ENCODE measurements at regions not wholly inside any gene's neighbourhood (a gene's known extent, or its start where the extent isn't known, plus 50 kb on each side); places are given as distances from the start of the nearest gene placed in this dataset.

DNA sequence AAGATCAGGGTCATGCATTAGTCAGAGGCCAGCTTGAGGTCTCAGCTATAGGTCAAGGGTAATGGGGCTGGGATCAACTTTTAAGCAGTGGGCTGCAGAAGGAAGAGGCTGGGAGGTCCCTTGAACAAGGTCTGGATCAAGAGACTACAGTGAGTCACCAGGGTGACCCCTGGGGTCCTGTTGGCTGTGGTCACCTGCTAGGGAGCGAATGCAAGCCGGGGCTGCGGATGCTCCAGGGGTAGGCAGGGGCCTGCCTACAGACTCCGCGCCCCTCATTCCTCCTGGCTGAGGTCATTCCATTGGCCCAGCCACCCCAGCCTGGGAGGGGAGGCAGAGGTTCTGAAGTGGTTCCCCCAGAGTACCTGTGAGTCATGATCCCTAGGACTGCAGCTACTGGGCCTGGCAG lies 110.4 kb downstream of the CYP26B1 start:
- TF ChIP-seq CTCF (IDR thresholded peaks at IDR 0.05; ENCODE audit: low read length, missing control alignments) = no peak
- no peak overlapping the region for H3K4me3 ChIP-seq (replicated peaks; ENCODE audit: low read depth, low read length)
- no peak for DNase-seq (ENCODE audit: low read depth)

DNA sequence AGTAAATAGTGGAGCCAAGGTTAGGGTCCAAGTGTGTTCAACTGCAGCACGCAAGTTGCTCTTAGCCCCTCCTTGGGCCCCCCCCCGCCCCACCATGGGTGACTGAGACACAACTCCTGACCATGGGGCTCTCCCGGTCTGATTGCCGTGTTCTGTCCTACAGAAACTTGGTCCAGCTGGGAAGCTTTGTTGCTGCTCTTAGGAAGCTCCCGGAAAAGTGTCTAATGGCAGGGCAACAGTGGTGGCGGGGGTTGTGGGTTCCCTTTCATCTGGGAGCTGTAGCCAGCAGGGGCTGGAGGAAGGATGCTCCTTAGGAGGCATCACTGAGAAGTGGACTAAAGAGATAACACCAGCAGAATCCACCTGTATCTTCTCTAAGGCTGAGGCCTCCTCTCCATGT lies 111.1 kb downstream of the CYP26B1 start:
- TF ChIP-seq CTCF (IDR thresholded peaks at IDR 0.05; ENCODE audit: low read length, missing control alignments) = no peak
- no peak for DNase-seq (ENCODE audit: low read depth)
- no peak overlapping the region for H3K4me3 ChIP-seq (replicated peaks; ENCODE audit: low read depth, low read length)

GRCh38 chr2:72036173-72036545 lies 111.5 kb downstream of the CYP26B1 start:
- no peak for DNase-seq (ENCODE audit: low read depth)
- no peak for TF ChIP-seq CTCF (IDR thresholded peaks at IDR 0.05; ENCODE audit: low read length, missing control alignments)
- no peak overlapping the region for H3K4me3 ChIP-seq (replicated peaks; ENCODE audit: low read depth, low read length)

DNA sequence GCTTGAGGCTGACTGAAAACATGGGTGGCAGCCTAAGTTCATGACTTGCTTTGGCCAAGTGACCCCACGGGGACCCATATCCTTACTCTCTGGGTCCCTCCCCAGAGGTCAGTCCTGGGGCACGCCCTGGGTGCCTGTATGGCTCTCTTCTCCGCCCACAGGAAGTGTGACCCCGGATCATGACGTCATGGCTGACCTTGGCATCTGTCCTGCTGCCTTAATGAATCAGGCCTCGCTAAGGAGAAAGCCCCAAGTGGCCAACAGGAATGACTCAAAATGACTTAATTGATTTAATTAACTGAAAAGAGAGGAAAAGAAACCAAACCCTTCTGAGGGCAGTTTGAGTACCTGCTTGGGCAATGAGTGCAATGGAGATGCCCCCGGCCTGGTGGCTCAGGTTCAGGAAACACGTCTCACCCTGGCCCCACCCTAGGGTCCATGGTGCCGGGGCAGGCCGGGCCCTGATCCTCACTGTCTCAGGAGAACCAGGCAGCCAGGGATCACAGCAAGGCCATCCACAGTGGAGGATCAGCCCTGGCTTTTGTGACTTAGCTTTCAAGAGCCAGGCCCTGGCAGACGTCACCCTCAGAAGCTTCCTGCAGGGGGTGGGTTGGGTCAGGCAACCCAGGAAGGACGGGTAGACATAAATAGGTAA lies 112.0 kb downstream of the CYP26B1 start:
- TF ChIP-seq CTCF (IDR thresholded peaks at IDR 0.05; ENCODE audit: low read length, missing control alignments) = no peak
- DNase-seq (ENCODE audit: low read depth) = peak; percentile 5
- no peak overlapping the region for H3K4me3 ChIP-seq (replicated peaks; ENCODE audit: low read depth, low read length)

DNA sequence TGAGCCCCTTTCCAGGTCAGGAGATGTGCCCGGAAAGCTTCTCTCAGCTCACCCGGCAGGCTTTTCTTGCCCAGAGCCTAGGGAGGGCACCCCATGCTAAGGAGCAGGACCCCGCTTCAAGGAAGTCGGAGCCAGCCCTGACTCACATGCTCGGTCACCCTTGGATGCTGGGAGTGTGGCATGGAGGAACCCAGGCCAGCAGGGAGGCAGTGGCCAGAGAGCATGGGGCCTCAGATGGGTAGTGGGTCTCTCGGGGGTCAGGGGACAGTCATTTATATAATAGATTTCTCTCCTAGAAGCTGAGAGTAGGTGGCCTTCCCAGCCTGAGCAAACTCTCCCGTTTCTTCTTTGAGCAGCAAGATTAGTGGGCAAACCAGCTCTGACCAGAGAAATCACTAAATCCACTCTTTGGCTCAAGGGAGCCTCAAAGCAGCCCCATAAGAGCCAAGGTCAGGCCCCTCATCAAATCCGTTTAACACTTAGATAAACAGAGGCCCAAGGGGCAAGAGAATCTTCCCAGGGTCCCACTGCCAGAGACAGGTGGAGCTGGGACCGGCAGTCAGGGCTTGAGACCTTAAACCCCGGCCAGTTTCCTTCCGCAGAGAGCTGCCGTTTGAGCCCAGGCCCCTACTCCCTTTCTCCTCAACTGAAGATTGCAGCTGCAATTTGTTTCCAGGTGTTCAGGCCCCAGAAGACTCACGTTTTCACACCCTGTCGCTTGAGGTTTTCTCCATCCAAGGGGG lies 113.1 kb downstream of the CYP26B1 start:
- TF ChIP-seq CTCF (IDR thresholded peaks at IDR 0.05; ENCODE audit: low read length, missing control alignments) = no peak

DNA sequence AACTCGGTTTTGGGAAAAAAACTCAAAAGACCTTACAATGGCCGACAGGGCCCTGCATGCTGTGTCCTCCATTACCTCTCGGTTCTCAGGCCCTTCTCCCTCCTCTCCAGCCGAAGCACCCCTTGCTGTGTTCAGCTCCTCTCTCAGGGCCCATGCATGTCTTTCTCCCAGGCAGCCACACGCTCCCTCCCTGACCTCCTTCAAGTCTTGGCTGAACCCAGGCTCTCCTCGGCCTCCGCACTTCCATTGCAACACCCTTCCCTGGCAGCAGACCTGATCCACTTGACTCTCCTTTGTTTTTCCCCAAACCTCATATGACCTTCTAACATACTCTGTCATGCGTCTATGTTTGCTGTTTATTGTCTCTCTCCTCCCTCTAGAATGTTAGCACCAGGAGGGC lies 114.0 kb downstream of the CYP26B1 start:
- no peak for DNase-seq (ENCODE audit: low read depth)
- no peak overlapping the region for H3K4me3 ChIP-seq (replicated peaks; ENCODE audit: low read depth, low read length)
- no peak for TF ChIP-seq CTCF (IDR thresholded peaks at IDR 0.05; ENCODE audit: low read length, missing control alignments)

More for the DNA sequence above, 113.1 kb downstream of the CYP26B1 start:
- H3K4me3 ChIP-seq (replicated peaks; ENCODE audit: low read depth, low read length) = no peak overlapping the region
- no peak for DNase-seq (ENCODE audit: low read depth)
